GM12874 (cell line): ENCODE measurements at regions not wholly inside any gene's neighbourhood (a gene's known extent, or its start where the extent isn't known, plus 50 kb on each side); places are given as distances from the start of the nearest gene placed in this dataset.
A peak's percentile ranks its signal among the peaks of the same experiment; 100 is the strongest.

Experiments used
- CTCF ChIP-seq: IDR thresholded peaks from 2 replicates; pipeline ENCODE4 v1.5.1; 2011; ENCODE audit warnings: low read depth, mild to moderate bottlenecking, control low read depth, low read length, moderate library complexity; ENCODE audit not compliant: insufficient read depth

GRCh38 chr22:48975316-48975741 lies 852.3 kb downstream of the BRD1 start:
- TF ChIP-seq CTCF = no peak

GRCh38 chr22:48974443-48975315 lies 853.0 kb downstream of the BRD1 start:
- TF ChIP-seq CTCF = no peak

DNA sequence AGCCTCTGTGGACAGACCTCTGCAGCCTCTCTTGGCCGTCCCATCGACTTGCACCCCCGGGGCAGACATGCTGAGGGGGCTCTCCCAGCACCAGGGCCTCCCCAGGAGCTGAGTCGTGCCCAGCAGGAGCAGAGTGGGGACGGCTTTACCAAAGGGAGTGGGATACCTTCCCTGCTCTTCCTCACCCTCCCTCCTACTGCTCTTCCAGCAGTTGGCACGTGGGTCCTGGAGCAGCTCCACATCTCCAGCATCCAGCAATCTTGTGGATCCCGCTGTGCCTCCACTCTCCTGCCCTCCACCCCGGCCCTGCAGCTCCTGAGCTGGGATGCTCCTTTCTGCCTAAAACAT lies 854.0 kb downstream of the BRD1 start:
- TF ChIP-seq CTCF = no peak

DNA sequence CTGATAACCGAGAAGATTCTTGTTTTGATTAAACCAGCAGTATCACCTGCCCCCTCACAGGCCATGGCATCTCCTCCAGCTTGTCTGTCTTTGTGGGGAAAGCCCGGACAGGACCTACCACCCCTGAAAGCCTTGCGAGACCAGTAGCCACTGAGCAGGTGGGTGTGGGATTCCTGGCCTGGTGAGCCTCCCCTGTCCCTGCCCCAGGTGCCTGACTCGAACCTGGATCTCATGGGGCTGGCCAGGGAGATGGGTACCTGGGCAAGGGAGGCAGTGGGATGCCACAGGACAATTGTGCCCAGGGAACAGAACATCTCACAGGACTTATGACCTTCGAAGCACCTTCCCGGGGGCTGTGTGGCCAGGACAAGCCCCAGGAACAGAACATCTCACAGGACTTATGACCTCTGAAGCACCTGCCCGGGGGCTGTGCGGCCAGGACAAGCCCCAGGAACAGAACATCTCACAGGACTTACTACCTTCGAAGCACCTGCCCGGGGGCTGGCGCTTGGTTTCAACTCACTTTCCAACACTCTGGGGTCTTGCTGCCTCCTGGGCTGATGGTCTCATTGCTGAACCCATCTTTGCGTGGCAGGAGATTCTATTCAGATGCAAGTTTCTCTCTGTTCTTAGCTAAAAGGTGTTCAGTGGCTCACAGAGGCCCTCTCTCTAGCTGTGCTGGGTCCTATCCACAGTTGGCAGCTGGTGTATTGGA lies 854.5 kb downstream of the BRD1 start:
- TF ChIP-seq CTCF = no peak

DNA sequence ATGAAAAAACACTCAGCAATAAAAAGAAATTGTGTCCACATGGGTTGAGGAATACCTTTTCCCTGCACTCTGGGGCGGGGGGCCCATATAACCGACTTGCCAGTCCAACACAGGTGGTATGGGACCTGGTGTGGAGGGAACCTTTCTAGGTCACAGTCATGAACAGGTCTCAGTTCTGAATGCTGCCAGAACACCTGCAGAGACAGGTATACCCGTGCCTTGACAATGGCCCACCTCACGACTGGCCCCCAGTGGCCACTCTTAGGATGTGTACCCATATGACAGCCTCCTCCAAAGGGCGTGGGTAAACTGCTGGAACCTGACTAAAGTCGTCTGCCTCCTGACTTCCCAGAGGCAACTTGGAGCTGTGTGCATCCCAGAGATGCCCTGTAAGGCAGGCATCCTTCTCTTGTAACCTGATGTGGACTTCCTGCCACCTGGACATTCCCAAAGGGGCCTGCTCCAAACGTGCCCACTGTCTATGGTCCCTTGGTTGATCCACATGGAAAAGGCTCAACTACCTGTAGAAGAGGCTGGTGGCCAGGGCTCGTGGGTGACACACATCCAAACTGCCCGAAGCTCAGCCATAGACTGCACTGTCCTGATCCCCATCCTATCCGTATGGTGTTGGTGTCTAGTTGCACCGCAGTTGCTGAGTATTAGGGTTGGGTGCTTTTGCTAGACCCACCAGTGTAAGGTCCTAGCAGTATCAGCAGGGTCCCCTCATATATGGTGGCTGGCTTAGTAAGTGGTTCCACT lies 859.3 kb downstream of the BRD1 start:
- TF ChIP-seq CTCF = peak; percentile 16; the same call in 1 of the 2 replicates

- TF ChIP-seq CTCF = no peak
These were observed 864.3 kb downstream of the BRD1 start for GRCh38 chr22:48963405-48963804.

GRCh38 chr22:48961705-48962104 lies 866.0 kb downstream of the BRD1 start:
- no peak for TF ChIP-seq CTCF
